ENCODE measurements at regions not wholly inside any gene's neighbourhood (a gene's known extent, or its start where the extent isn't known, plus 50 kb on each side); places are given as distances from the start of the nearest gene placed in this dataset.

DNA sequence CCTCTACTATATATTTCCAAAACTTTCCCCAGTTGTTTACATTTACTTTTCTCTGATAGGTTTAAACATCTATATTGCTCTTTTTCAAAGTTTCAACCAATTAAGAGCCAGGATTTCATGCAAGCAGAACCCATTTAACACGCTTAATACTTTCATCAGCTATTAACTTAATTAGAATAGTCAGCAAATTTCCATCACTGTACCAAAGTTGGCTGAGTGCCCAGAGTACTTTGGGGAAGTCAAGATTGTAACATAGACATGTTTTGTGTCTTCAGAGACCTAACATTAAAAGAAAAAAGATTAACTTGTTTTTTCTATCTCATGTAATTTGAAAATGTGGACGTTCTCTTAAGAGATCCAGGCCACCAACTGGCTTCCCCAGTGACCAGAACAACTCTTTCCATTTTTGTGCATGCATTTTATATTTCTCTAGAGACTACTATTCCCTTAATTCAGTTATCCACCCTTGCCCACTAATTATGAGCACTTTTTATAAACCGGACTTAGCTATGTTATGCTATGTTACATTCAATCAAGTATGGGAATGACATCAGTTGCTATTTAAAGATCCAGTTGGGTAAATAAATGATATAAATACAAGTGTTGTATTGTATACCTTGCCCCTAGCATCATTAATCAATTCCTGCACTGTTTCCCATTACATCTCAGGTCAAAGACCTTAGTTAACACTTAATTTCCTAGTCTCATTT is 478.1 kb upstream of the NMUR2 start:
- no peak overlapping the region for H2BK5ac ChIP-seq (ENCODE audit: low read depth, low read length)
- TF ChIP-seq SRF (IDR thresholded peaks at IDR 0.05; ENCODE audit: low read depth, low read length) (no peak), RXRA (IDR thresholded peaks at IDR 0.05; ENCODE audit: insufficient read depth, low read depth, low read length) (no peak), SIX5 (IDR thresholded peaks at IDR 0.05; ENCODE audit: low read depth, low read length) (no peak)
- DNase-seq (ENCODE audit: low read depth in 1 of 2, low spot score in 2 of 2) (no peak), FAIRE-seq (no peak)
- H3K4me3 ChIP-seq (ENCODE audit: extremely low read depth in 1 of 4, insufficient read depth in 2 of 4, low read depth in 3 of 4, low read length in 4 of 4) = no peak overlapping the region
- H2AFZ ChIP-seq (ENCODE audit: low read length) = no peak overlapping the region
- no peak overlapping the region for H3K4me2 ChIP-seq (ENCODE audit: insufficient read depth in 1 of 2, low read depth in 2 of 2, low read length in 2 of 2)
- no peak overlapping the region for H3K27ac ChIP-seq (ENCODE audit: low read depth, low read length)
- H4K8ac ChIP-seq (ENCODE audit: extremely low read depth, insufficient read depth, low read length) = no peak overlapping the region
- no peak overlapping the region for H4K5ac ChIP-seq (ENCODE audit: insufficient read length, low read depth, low read length)
- no peaks in the 10 kb centered on the region for H3K23me2 ChIP-seq (ENCODE audit: low read depth, low read length)
- no peaks in the 10 kb centered on the region for H3K79me2 ChIP-seq (ENCODE audit: control insufficient read depth in 1 of 2, insufficient read depth in 2 of 2, low read length in 2 of 2)
- CTCF ChIA-PET (ENCODE audit: partially characterized antibody) = no interaction called here
- H3K9ac ChIP-seq (replicated peaks in 1 of 4; ENCODE audit: extremely low read depth in 1 of 4, low read depth in 3 of 4, low read length in 3 of 4) = no peak overlapping the region
- H3K56ac ChIP-seq (replicated peaks; ENCODE audit: insufficient read length, low read depth, low read length) = no peak overlapping the region
- no peak overlapping the region for H2AK5ac ChIP-seq (ENCODE audit: low read depth, low read length)
- no peak overlapping the region for H2BK15ac ChIP-seq (ENCODE audit: low read length)
- no peaks in the 10 kb centered on the region for H3K79me1 ChIP-seq (ENCODE audit: low read depth, low read length)
- H4K20me1 ChIP-seq (replicated peaks in 1 of 2; ENCODE audit: control insufficient read depth in 1 of 2, insufficient read depth in 2 of 2, low read length in 2 of 2) = no peaks in the 10 kb centered on the region
- H3K9me3 ChIP-seq (ENCODE audit: insufficient read depth in 2 of 2, low read depth in 1 of 2, low read length in 1 of 2) = no peaks in the 10 kb centered on the region
- no peaks in the 10 kb centered on the region for H3K4me1 ChIP-seq (replicated peaks in 1 of 4; ENCODE audit: control insufficient read depth in 3 of 4, insufficient read depth in 4 of 4, low read length in 3 of 4)
- no peak overlapping the region for H3K18ac ChIP-seq (ENCODE audit: extremely low read depth, low read length)
- no peaks in the 10 kb centered on the region for H3K27me3 ChIP-seq (replicated peaks in 1 of 4; ENCODE audit: control insufficient read depth in 3 of 4, extremely low read depth in 1 of 4, insufficient read depth in 3 of 4, low read length in 3 of 4)
- no peak overlapping the region for H4K91ac ChIP-seq (replicated peaks; ENCODE audit: insufficient read length, low read length)
- no peak overlapping the region for H3K14ac ChIP-seq (ENCODE audit: insufficient read length)
- WGBS, 2 experiments (ENCODE audit: extremely low coverage in 1 of 2, insufficient coverage in 1 of 2, insufficient read length in 1 of 2, insufficient replicate concordance in 2 of 2, low coverage in 1 of 2, low lambda C conversion rate in 2 of 2, missing lambda C conversion rate in 1 of 2) = 82% methylated on average over 3 of the region's 3 CpGs; no CpG with 5 or more reads in 1 of the 2 experiments
- no peaks in the 10 kb centered on the region for H3K36me3 ChIP-seq (ENCODE audit: control insufficient read depth in 2 of 4, insufficient read depth in 4 of 4, low read length in 3 of 4)
- no peak overlapping the region for H2BK20ac ChIP-seq (ENCODE audit: low read length)
- H2BK120ac ChIP-seq (replicated peaks; ENCODE audit: low read depth, low read length) = no peak overlapping the region
- no peak overlapping the region for H3K23ac ChIP-seq (ENCODE audit: insufficient read length)
- no peak overlapping the region for H2BK12ac ChIP-seq (ENCODE audit: low read depth, low read length)
- POLR2A ChIA-PET (ENCODE audit: partially characterized antibody) = no interaction called here
- no peak overlapping the region for H3K4ac ChIP-seq (replicated peaks; ENCODE audit: insufficient read length, low read depth, low read length)
